WTC11 (cell line): ENCODE measurements at regions not wholly inside any gene's neighbourhood (a gene's known extent, or its start where the extent isn't known, plus 50 kb on each side); places are given as distances from the start of the nearest gene placed in this dataset.
"Not testable (repeated sequence)": the region's sequence is repeated elsewhere in the genome, so short reads cannot be mapped to it uniquely, and the experiment has no call there.

Experiments
- ELF4 ChIP-seq: sonication (generic); formaldehyde crosslinking; IDR thresholded peaks from 2 replicates; pipeline ENCODE4 v1.8.1; 2022; ENCODE audit warnings: low read depth, mild to moderate bottlenecking, moderate library complexity, missing genetic modification reagents
- TF ChIP-seq, protein P1 (sequence below): sonication (generic); formaldehyde crosslinking; IDR thresholded peaks from 2 replicates; pipeline ENCODE4 v1.8.1; 2022; ENCODE audit warnings: low read depth, missing genetic modification reagents, borderline replicate concordance
- TF ChIP-seq, protein P2 (sequence below): fragments of 250-450 bp; sonication (Bioruptor Pico); IDR thresholded peaks from 2 replicates; pipeline ENCODE4 v1.9.0; 2021; ENCODE audit warnings: mild to moderate bottlenecking

DNA sequence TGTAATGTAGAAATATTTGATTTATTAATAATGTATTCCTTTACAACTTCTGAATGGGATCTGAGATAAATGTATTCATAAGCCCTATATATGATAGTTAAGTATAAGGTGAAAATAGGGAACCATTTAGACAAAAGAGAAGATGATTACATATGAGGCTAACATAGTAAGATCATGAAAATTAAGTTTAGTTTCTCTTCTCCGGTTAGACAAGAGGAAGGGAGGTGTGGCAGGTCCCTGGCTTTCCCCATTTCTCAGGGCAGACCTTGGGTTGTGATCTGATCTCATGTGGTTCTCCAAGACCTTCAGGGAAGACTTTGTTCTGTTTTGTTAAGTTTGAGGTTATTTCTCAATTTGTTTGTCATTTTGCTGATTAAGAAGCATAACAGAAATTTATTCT, 341.3 kb downstream of the CNTNAP3B start:
- TF ChIP-seq, protein P1, sequence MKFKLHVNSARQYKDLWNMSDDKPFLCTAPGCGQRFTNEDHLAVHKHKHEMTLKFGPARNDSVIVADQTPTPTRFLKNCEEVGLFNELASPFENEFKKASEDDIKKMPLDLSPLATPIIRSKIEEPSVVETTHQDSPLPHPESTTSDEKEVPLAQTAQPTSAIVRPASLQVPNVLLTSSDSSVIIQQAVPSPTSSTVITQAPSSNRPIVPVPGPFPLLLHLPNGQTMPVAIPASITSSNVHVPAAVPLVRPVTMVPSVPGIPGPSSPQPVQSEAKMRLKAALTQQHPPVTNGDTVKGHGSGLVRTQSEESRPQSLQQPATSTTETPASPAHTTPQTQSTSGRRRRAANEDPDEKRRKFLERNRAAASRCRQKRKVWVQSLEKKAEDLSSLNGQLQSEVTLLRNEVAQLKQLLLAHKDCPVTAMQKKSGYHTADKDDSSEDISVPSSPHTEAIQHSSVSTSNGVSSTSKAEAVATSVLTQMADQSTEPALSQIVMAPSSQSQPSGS: not testable (repeated sequence)
- TF ChIP-seq ELF4 (CRISPR knock-in tag): not testable (repeated sequence)
- TF ChIP-seq, protein P2, sequence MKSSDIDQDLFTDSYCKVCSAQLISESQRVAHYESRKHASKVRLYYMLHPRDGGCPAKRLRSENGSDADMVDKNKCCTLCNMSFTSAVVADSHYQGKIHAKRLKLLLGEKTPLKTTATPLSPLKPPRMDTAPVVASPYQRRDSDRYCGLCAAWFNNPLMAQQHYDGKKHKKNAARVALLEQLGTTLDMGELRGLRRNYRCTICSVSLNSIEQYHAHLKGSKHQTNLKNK (CRISPR knock-in tag): not testable (repeated sequence)
